Keratinocyte (primary cell): ENCODE measurements at regions not wholly inside any gene's neighbourhood (a gene's known extent, or its start where the extent isn't known, plus 50 kb on each side); places are given as distances from the start of the nearest gene placed in this dataset.

Experiments
- CTCF ChIP-seq, 3 experiments: IDR thresholded peaks in 1 of 3; conservative IDR thresholded peaks in 1 of 3; optimal IDR thresholded peaks in 1 of 3; 2 replicates in 2 of 3; 3 replicates in 1 of 3; pipeline versions ENCODE3 to v1.5.1; 2011; ENCODE audit warnings: low read length in 3 of 3, mild to moderate bottlenecking in 3 of 3, moderate library complexity in 2 of 3, control low read depth in 1 of 3, inconsistent platforms in 1 of 3; ENCODE audit not compliant: insufficient read depth in 2 of 3; ENCODE audit errors: extremely low read depth in 1 of 3
- EZH2 ChIP-seq: IDR thresholded peaks from one replicate; pipeline ENCODE4 v1.6.1; 2012; ENCODE audit warnings: inconsistent platforms, mild to moderate bottlenecking, low read length, moderate library complexity

GRCh38 chr4:125021189-125021588, 293.6 kb upstream of the FAT4 start:
- TF ChIP-seq CTCF (optimal IDR thresholded peaks at IDR 0.05 in 1 of 3, IDR thresholded peaks at IDR 0.05 in 1 of 3, conservative IDR thresholded peaks at IDR 0.05 in 1 of 3; ENCODE audit: extremely low read depth in 1 of 3, insufficient read depth in 2 of 3, low read length in 3 of 3): no peak
- TF ChIP-seq EZH2: no peak
